IMR-90 (cell line): ENCODE measurements at regions not wholly inside any gene's neighbourhood (a gene's known extent, or its start where the extent isn't known, plus 50 kb on each side); places are given as distances from the start of the nearest gene placed in this dataset.

ENCODE experiments used
- ATAC-seq: fragments of 200-7000 bp; cut with Tn5 transposase; 2 replicates; pipeline ENCODE4 v1.9.1; 2020; ENCODE audit warnings: low read depth, mild to moderate bottlenecking, moderate library complexity
- BruUV-seq: library from RNA; stranded (reverse); fragments of 400-500 nt; replicated peaks from 2 replicates; lab custom pipeline; 2021; lab: Mats Ljungman, UMichigan
- CTCF ChIA-PET: fragments of 300-600 bp; formaldehyde crosslinking; extraction: SDS; loops from one replicate; lab custom pipeline; 2021; ENCODE audit warnings: antibody characterized with exemption; lab: Yijun Ruan, JAX
- POLR2A ChIA-PET: fragments of 300-600 bp; sonication (Branson Sonifier 250); formaldehyde crosslinking; loops from one replicate; lab custom pipeline; 2022; ENCODE audit warnings: antibody characterized with exemption; ENCODE audit not compliant: unreplicated experiment; lab: Charles Lee
- DNase-seq: peaks from one replicate; pipeline ENCODE4 v3.0.0; 2013
- H2AFZ ChIP-seq: replicated peaks from 2 replicates; pipeline ENCODE3; 2013; ENCODE audit warnings: low read length, mild to moderate bottlenecking; ENCODE audit not compliant: poor library complexity
- H2AK5ac ChIP-seq: 2 replicates; pipeline ENCODE4 v1.6.1; 2013; ENCODE audit warnings: low read depth, low read length, inconsistent platforms
- H2AK9ac ChIP-seq: replicated peaks from 2 replicates; pipeline ENCODE3; 2013; ENCODE audit warnings: mild to moderate bottlenecking, low read depth, low read length, moderate library complexity; ENCODE audit not compliant: poor library complexity
- H2BK120ac ChIP-seq: 2 replicates; pipeline ENCODE4 v1.6.1; 2013; ENCODE audit warnings: low read depth, low read length, inconsistent platforms
- H2BK15ac ChIP-seq: 3 replicates; pipeline ENCODE4 v1.6.1; 2013; ENCODE audit warnings: low read depth, low read length, inconsistent platforms
- H2BK20ac ChIP-seq: 2 replicates; pipeline ENCODE4 v1.6.1; 2013; ENCODE audit warnings: low read depth, mild to moderate bottlenecking, inconsistent platforms, low read length, moderate library complexity
- H2BK5ac ChIP-seq: 2 replicates; pipeline ENCODE4 v1.6.1; 2013; ENCODE audit warnings: mild to moderate bottlenecking, low read depth, low read length, inconsistent platforms; ENCODE audit not compliant: poor library complexity, severe bottlenecking
- H3K14ac ChIP-seq: replicated peaks from 2 replicates; pipeline ENCODE4 v1.6.1; 2013; ENCODE audit warnings: low read depth, low read length, inconsistent platforms
- H3K18ac ChIP-seq: 2 replicates; pipeline ENCODE4 v1.6.1; 2013; ENCODE audit warnings: low read depth, low read length, control low read depth
- H3K23ac ChIP-seq: 2 replicates; pipeline ENCODE4 v1.6.1; 2013; ENCODE audit warnings: low read depth, low read length, inconsistent platforms
- H3K27ac ChIP-seq: 2 replicates; pipeline ENCODE4 v1.5.1; 2013; ENCODE audit warnings: mild to moderate bottlenecking, control low read depth, low read length; ENCODE audit not compliant: insufficient read depth
- H3K27me3 ChIP-seq: 2 replicates; pipeline ENCODE4 v1.6.1; 2013; ENCODE audit warnings: low read length; ENCODE audit not compliant: control insufficient read depth, insufficient read depth
- H3K36me3 ChIP-seq: 2 replicates; pipeline ENCODE4 v1.6.1; 2013; ENCODE audit warnings: low read length, mixed read lengths; ENCODE audit not compliant: control insufficient read depth, insufficient read depth
- H3K4ac ChIP-seq: 2 replicates; pipeline ENCODE4 v1.6.1; 2013; ENCODE audit warnings: low read depth, low read length, inconsistent platforms
- H3K4me1 ChIP-seq: 2 replicates; pipeline ENCODE4 v1.6.1; 2013; ENCODE audit warnings: low read length, mixed read lengths; ENCODE audit not compliant: control insufficient read depth, insufficient read depth
- H3K4me2 ChIP-seq: 2 replicates; pipeline ENCODE4 v1.6.1; 2013; ENCODE audit warnings: low read depth, mild to moderate bottlenecking, control low read depth, low read length, moderate library complexity
- H3K4me3 ChIP-seq: 2 replicates; pipeline ENCODE4 v1.5.1; 2013; ENCODE audit warnings: low read depth, mild to moderate bottlenecking, control low read depth, low read length, moderate library complexity; ENCODE audit not compliant: insufficient read depth
- H3K56ac ChIP-seq: 2 replicates; pipeline ENCODE4 v1.6.1; 2013; ENCODE audit warnings: low read length, inconsistent platforms; ENCODE audit not compliant: insufficient read depth; ENCODE audit errors: extremely low read depth
- H3K79me1 ChIP-seq, 2 experiments: 2 replicates each; pipeline ENCODE4 v1.6.1; 2013; ENCODE audit warnings: low read length in 2 of 2, inconsistent platforms in 1 of 2, low read depth in 1 of 2
- H3K9ac ChIP-seq: 2 replicates; pipeline ENCODE4 v1.6.1; 2013; ENCODE audit warnings: low read depth, low read length, control low read depth
- H3K9me1 ChIP-seq: 2 replicates; pipeline ENCODE4 v1.6.1; 2013; ENCODE audit warnings: low read length, inconsistent platforms; ENCODE audit not compliant: insufficient read depth
- H3K9me3 ChIP-seq: 2 replicates; pipeline ENCODE4 v1.6.1; 2013; ENCODE audit warnings: low read length; ENCODE audit not compliant: control insufficient read depth, insufficient read depth
- H4K20me1 ChIP-seq: 2 replicates; pipeline ENCODE4 v1.6.1; 2013; ENCODE audit warnings: low read length, inconsistent platforms; ENCODE audit not compliant: insufficient read depth
- H4K5ac ChIP-seq: 2 replicates; pipeline ENCODE4 v1.6.1; 2013; ENCODE audit warnings: mild to moderate bottlenecking, low read depth, low read length, control low read depth
- H4K8ac ChIP-seq, 2 experiments: 2 replicates each; pipeline ENCODE4 v1.6.1; 2013; ENCODE audit warnings: low read depth in 2 of 2, low read length in 2 of 2, control low read depth in 1 of 2, inconsistent platforms in 1 of 2
- H4K91ac ChIP-seq: 2 replicates; pipeline ENCODE4 v1.6.1; 2013; ENCODE audit warnings: low read depth, low read length, inconsistent platforms; ENCODE audit not compliant: insufficient read depth
- BHLHE40 ChIP-seq: fragments of 150-350 bp; IDR thresholded peaks from 2 replicates; pipeline ENCODE4 v1.6.1; 2016; ENCODE audit warnings: mild to moderate bottlenecking, low read depth, low read length
- CEBPB ChIP-seq: IDR thresholded peaks from 2 replicates; pipeline ENCODE4 v1.6.1; 2012; ENCODE audit warnings: low read depth, low read length, improper control_type of control experiment
- CHD1 ChIP-seq: IDR thresholded peaks from 2 replicates; pipeline ENCODE4 v1.6.1; 2012; ENCODE audit warnings: low read depth, low read length, improper control_type of control experiment
- FOS ChIP-seq: fragments of 150-350 bp; IDR thresholded peaks from 2 replicates; pipeline ENCODE4 v1.6.1; 2016; ENCODE audit warnings: low read depth, low read length
- MAZ ChIP-seq: IDR thresholded peaks from 2 replicates; pipeline ENCODE4 v1.6.1; 2012; ENCODE audit warnings: low read depth, mild to moderate bottlenecking, low read length, improper control_type of control experiment, moderate library complexity, borderline replicate concordance
- NFE2L2 ChIP-seq: fragments of 150-350 bp; IDR thresholded peaks from 2 replicates; pipeline ENCODE4 v1.6.1; 2016; ENCODE audit warnings: low read depth, mild to moderate bottlenecking, low read length
- POLR2A ChIP-seq: IDR thresholded peaks from 2 replicates; pipeline ENCODE4 v1.6.1; 2012; ENCODE audit warnings: mild to moderate bottlenecking, low read depth, low read length
- RAD21 ChIP-seq: IDR thresholded peaks from 2 replicates; pipeline ENCODE4 v1.6.1; 2012; ENCODE audit warnings: low read length, improper control_type of control experiment
- RCOR1 ChIP-seq: IDR thresholded peaks from 2 replicates; pipeline ENCODE4 v1.6.1; 2012; ENCODE audit warnings: mild to moderate bottlenecking, low read length, improper control_type of control experiment; ENCODE audit not compliant: insufficient replicate concordance
- RFX5 ChIP-seq: IDR thresholded peaks from 2 replicates; pipeline ENCODE4 v1.8.0; 2012; ENCODE audit warnings: low read depth, mild to moderate bottlenecking, low read length, moderate library complexity
- SMC3 ChIP-seq: fragments of 150-350 bp; IDR thresholded peaks from 2 replicates; pipeline ENCODE4 v1.6.1; 2016; ENCODE audit warnings: low read depth, mild to moderate bottlenecking, antibody characterized with exemption, low read length, moderate library complexity
- dilution Hi-C: fragments of 300-500 bp; cut with HindIII; formaldehyde crosslinking; loops from one replicate; pipeline ENCODE4 v1.14.3; 2018; ENCODE audit warnings: low sequenced_read_pairs; ENCODE audit not compliant: unreplicated experiment
- in situ Hi-C: fragments of 300-500 bp; cut with MboI; formaldehyde crosslinking; loops from 3 replicates; pipeline ENCODE4 v1.14.3; 2019; ENCODE audit warnings: low sequenced_read_pairs, inconsistent platforms, mixed read lengths
- intact Hi-C: fragments of 100-400 bp; cut with micrococcal nuclease; formaldehyde crosslinking; loops from 2 replicates; pipeline ENCODE4 v1.10.0; 2022
- TF ChIP-seq, protein P1 (sequence below): conservative IDR thresholded peaks from 2 replicates; pipeline ENCODE4 v1.5.1; 2012; ENCODE audit warnings: mild to moderate bottlenecking, low read depth, low read length, improper control_type of control experiment
- TF ChIP-seq, protein P2 (sequence below): fragments of 150-350 bp; IDR thresholded peaks from 2 replicates; pipeline ENCODE4 v1.6.1; 2016; ENCODE audit warnings: low read depth, mild to moderate bottlenecking, low read length, moderate library complexity, borderline replicate concordance

- 0 out of 2 replicates have a peak, but pooled peaks cover 2% of the 10 kb centered on the region for H3K9me1 ChIP-seq
- no peak overlapping the region for H3K9ac ChIP-seq
- H4K20me1 ChIP-seq: no peaks in the 10 kb centered on the region
- no peak overlapping the region for H3K23ac ChIP-seq
- H2AK5ac ChIP-seq: no peak overlapping the region
- no peak overlapping the region for H2AFZ ChIP-seq
- H3K9me3 ChIP-seq: no peaks in the 10 kb centered on the region
- no peaks in the 10 kb centered on the region for H3K27me3 ChIP-seq
- DNase-seq: no peak
- no peak overlapping the region for H3K18ac ChIP-seq
- ATAC-seq: no peak
- intact Hi-C loops (no loop called here), dilution Hi-C loops (no loop called here), in situ Hi-C loops (no loop called here)
- POLR2A ChIA-PET: no interaction called here
- no peak overlapping the region for H2BK120ac ChIP-seq
- no peak for TF ChIP-seq RCOR1
- TF ChIP-seq FOS: no peak
- TF ChIP-seq POLR2A: no peak
- no peak for TF ChIP-seq RAD21
- TF ChIP-seq CEBPB: no peak
- TF ChIP-seq, protein P1, sequence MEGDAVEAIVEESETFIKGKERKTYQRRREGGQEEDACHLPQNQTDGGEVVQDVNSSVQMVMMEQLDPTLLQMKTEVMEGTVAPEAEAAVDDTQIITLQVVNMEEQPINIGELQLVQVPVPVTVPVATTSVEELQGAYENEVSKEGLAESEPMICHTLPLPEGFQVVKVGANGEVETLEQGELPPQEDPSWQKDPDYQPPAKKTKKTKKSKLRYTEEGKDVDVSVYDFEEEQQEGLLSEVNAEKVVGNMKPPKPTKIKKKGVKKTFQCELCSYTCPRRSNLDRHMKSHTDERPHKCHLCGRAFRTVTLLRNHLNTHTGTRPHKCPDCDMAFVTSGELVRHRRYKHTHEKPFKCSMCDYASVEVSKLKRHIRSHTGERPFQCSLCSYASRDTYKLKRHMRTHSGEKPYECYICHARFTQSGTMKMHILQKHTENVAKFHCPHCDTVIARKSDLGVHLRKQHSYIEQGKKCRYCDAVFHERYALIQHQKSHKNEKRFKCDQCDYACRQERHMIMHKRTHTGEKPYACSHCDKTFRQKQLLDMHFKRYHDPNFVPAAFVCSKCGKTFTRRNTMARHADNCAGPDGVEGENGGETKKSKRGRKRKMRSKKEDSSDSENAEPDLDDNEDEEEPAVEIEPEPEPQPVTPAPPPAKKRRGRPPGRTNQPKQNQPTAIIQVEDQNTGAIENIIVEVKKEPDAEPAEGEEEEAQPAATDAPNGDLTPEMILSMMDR: no peak
- no peak for TF ChIP-seq NFE2L2
- TF ChIP-seq CHD1: no peak
- TF ChIP-seq, protein P2, sequence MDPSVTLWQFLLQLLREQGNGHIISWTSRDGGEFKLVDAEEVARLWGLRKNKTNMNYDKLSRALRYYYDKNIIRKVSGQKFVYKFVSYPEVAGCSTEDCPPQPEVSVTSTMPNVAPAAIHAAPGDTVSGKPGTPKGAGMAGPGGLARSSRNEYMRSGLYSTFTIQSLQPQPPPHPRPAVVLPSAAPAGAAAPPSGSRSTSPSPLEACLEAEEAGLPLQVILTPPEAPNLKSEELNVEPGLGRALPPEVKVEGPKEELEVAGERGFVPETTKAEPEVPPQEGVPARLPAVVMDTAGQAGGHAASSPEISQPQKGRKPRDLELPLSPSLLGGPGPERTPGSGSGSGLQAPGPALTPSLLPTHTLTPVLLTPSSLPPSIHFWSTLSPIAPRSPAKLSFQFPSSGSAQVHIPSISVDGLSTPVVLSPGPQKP: no peak
- no peak for TF ChIP-seq BHLHE40
- no peak for TF ChIP-seq MAZ
- no peak for TF ChIP-seq RFX5
- TF ChIP-seq SMC3: no peak
- no peak overlapping the region for H3K27ac ChIP-seq
- no peaks in the 10 kb centered on the region for H3K36me3 ChIP-seq
- H4K8ac ChIP-seq: no peak overlapping the region
- no peak overlapping the region for H3K4ac ChIP-seq
- H3K79me1 ChIP-seq: no peaks in the 10 kb centered on the region
- CTCF ChIA-PET: no interaction called here
- H3K14ac ChIP-seq: no peak overlapping the region
- no peak overlapping the region for H4K5ac ChIP-seq
- no peak overlapping the region for H4K91ac ChIP-seq
- H3K4me3 ChIP-seq: no peak overlapping the region
- no peak overlapping the region for H2BK20ac ChIP-seq
- H2BK5ac ChIP-seq: no peak overlapping the region
- no peak overlapping the region for H3K56ac ChIP-seq
- BruUV-seq: no TSS peak
- H2BK15ac ChIP-seq: no peak overlapping the region
- H3K4me1 ChIP-seq: no peaks in the 10 kb centered on the region
- H2AK9ac ChIP-seq: no peak overlapping the region
- H3K4me2 ChIP-seq: no peak overlapping the region
Observed at GRCh38 chr13:78024996-78025395, 106.4 kb upstream of the EDNRB start.
